NT2/D1 (cell line): ENCODE measurements at regions not wholly inside any gene's neighbourhood (a gene's known extent, or its start where the extent isn't known, plus 50 kb on each side); places are given as distances from the start of the nearest gene placed in this dataset.

ENCODE experiments used
- DNase-seq: peaks from one replicate; pipeline ENCODE4 v3.0.0-alpha.2; 2011; ENCODE audit warnings: low read depth, low spot score
- H3K27me3 ChIP-seq: 2 replicates; pipeline ENCODE4 v1.6.0; 2011; ENCODE audit warnings: mild to moderate bottlenecking; ENCODE audit not compliant: insufficient read length, insufficient read depth
- H3K36me3 ChIP-seq: 2 replicates; pipeline ENCODE4 v1.6.1; 2011; ENCODE audit warnings: mild to moderate bottlenecking, low read length, mixed read lengths; ENCODE audit not compliant: insufficient read depth, insufficient read length
- H3K4me1 ChIP-seq: 2 replicates; pipeline ENCODE4 v1.5.1; 2011; ENCODE audit not compliant: insufficient read depth, insufficient read length
- H3K4me3 ChIP-seq: 2 replicates; pipeline ENCODE4 v1.5.1; 2011; ENCODE audit warnings: low read depth; ENCODE audit not compliant: insufficient read length
- H3K9ac ChIP-seq: 2 replicates; pipeline ENCODE4 v1.6.0; 2011; ENCODE audit warnings: low read depth; ENCODE audit not compliant: insufficient read length
- H3K9me3 ChIP-seq: 2 replicates; pipeline ENCODE4 v1.5.1; 2011; ENCODE audit warnings: mild to moderate bottlenecking, low read length; ENCODE audit not compliant: insufficient read depth
- SUZ12 ChIP-seq: IDR thresholded peaks from 2 replicates; pipeline ENCODE4 v1.6.1; 2011; ENCODE audit not compliant: insufficient read length, insufficient read depth; ENCODE audit errors: extremely low read depth
- YY1 ChIP-seq: IDR thresholded peaks from 2 replicates; pipeline ENCODE4 v1.6.1; 2011; ENCODE audit not compliant: insufficient read length, insufficient read depth
- ZNF274 ChIP-seq: IDR thresholded peaks from 2 replicates; pipeline ENCODE4 v1.6.1; 2011; ENCODE audit warnings: mild to moderate bottlenecking, low read depth, low read length

- Histone ChIP-seq H3K4me3 (no peak overlapping the region), H3K9me3 (no peaks in the 10 kb centered on the region), H3K36me3 (no peaks in the 10 kb centered on the region), H3K9ac (no peak overlapping the region), H3K4me1 (peaks cover 5% of the 10 kb centered on the region), H3K27me3 (peaks cover 59% of the 10 kb centered on the region)
- TF ChIP-seq SUZ12 (no peak), YY1 (no peak), ZNF274 (no peak)
- no peak for DNase-seq
These were observed 205.7 kb downstream of the TTC8 start for GRCh38 chr14:89029961-89030694.

GRCh38 chr14:89030921-89031320, 206.5 kb downstream of the TTC8 start:
- Histone ChIP-seq H3K4me1 (peaks cover 5% of the 10 kb centered on the region), H3K4me3 (no peak overlapping the region), H3K27me3 (peaks cover 52% of the 10 kb centered on the region), H3K9ac (no peak overlapping the region), H3K36me3 (no peaks in the 10 kb centered on the region), H3K9me3 (no peaks in the 10 kb centered on the region)
- TF ChIP-seq ZNF274 = no peak
- no peak for TF ChIP-seq YY1
- TF ChIP-seq SUZ12 = no peak
- DNase-seq = no peak

DNA sequence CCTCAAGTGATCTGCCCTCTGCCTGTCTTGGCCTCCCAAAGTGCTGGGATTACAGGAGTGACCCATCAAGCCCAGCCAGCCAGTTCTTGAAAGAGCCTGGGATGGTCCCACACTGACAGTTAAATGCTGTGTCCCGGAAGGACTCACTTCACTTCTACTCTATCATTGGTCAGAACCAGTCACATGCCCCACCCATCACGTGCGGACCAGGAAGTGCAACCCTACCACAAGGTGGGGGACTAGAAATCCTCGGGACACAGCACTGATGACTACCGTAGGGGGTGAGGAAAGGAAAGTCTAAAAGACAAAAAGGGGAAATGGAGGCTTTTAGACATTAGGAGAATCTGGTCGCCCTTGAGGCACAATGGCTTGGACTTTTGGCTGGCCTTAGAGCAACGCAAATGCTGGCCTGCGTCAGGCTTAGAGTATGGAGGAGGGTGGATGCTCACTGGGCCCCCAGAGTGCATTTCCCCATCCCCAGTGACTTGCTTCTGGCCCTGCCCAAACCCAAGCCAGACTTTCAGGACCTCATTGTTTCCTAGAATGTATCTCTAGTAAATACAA, 207.7 kb downstream of the TTC8 start:
- H3K4me3 ChIP-seq = no peak overlapping the region
- DNase-seq = no peak
- H3K27me3 ChIP-seq = peaks cover 39% of the 10 kb centered on the region
- no peak for TF ChIP-seq SUZ12
- no peak for TF ChIP-seq YY1
- TF ChIP-seq ZNF274 = no peak
- H3K9ac ChIP-seq = no peak overlapping the region
- H3K4me1 ChIP-seq = peaks cover 5% of the 10 kb centered on the region
- H3K36me3 ChIP-seq = no peaks in the 10 kb centered on the region
- no peaks in the 10 kb centered on the region; the same call in 1 of the 2 replicates for H3K9me3 ChIP-seq

DNA sequence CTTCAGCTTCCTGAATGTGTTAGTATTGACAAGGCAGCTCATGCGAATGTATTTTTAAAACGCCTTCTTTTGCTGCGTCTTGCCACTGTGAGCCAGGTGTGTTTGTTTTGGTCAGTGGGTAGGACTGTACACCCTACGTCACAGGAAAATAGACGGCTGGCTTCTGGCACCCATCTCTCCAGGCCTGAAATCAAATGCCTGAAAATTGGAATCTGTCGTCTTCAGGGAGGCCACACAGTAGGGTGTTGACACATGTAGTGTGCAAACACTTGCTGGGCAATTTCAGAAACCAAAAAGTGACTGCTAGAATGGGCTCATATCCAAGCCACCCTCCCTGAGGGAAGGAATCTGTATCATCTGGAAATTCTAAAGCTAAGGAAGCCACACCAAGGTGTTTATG, 209.3 kb downstream of the TTC8 start:
- DNase-seq = no peak
- Histone ChIP-seq H3K4me1 (no peaks in the 10 kb centered on the region), H3K4me3 (no peak overlapping the region), H3K36me3 (no peaks in the 10 kb centered on the region), H3K9ac (no peak overlapping the region), H3K27me3 (peaks cover 24% of the 10 kb centered on the region), H3K9me3 (no peaks in the 10 kb centered on the region; the same call in 1 of the 2 replicates)
- TF ChIP-seq ZNF274 (no peak), YY1 (no peak), SUZ12 (no peak)

DNA sequence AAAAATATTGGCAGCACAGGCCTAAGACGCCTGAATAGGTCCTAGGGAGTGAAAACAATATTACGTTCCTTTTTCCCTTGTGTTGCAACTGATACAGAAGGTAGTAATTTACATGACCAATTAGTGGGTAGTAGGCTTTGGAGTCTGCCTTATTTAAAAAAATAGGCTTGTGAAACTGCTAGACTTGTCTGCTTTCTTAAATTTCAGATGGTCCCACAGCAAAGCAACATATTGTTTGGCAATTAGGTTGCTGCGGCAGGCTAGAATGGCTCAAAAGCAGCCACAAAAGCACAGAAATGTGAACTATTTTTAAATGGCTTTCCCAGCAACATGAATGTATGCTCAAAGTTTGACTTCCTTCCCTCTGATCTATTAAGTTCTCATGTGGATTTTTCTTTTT, 211.9 kb downstream of the TTC8 start:
- Histone ChIP-seq H3K4me3 (no peak overlapping the region), H3K36me3 (no peaks in the 10 kb centered on the region), H3K9me3 (no peaks in the 10 kb centered on the region; the same call in 1 of the 2 replicates), H3K4me1 (no peaks in the 10 kb centered on the region), H3K9ac (no peak overlapping the region), H3K27me3 (peaks cover 7% of the 10 kb centered on the region)
- no peak for TF ChIP-seq ZNF274
- TF ChIP-seq SUZ12 = no peak
- no peak for TF ChIP-seq YY1
- no peak for DNase-seq

- no peaks in the 10 kb centered on the region for H3K4me1 ChIP-seq
- no peak overlapping the region for H3K4me3 ChIP-seq
- no peak overlapping the region for H3K9ac ChIP-seq
- DNase-seq = no peak
- no peaks in the 10 kb centered on the region; the same call in 1 of the 2 replicates for H3K9me3 ChIP-seq
- H3K36me3 ChIP-seq = no peaks in the 10 kb centered on the region
- TF ChIP-seq YY1 = no peak
- no peak for TF ChIP-seq ZNF274
- TF ChIP-seq SUZ12 = no peak
- peaks cover 7% of the 10 kb centered on the region for H3K27me3 ChIP-seq
These were observed 212.6 kb downstream of the TTC8 start for GRCh38 chr14:89037065-89037464.

- H3K4me3 ChIP-seq = no peak overlapping the region
- peaks cover 7% of the 10 kb centered on the region for H3K27me3 ChIP-seq
- H3K4me1 ChIP-seq = no peaks in the 10 kb centered on the region
- no peak for TF ChIP-seq YY1
- no peak for TF ChIP-seq SUZ12
- TF ChIP-seq ZNF274 = no peak
- no peaks in the 10 kb centered on the region for H3K36me3 ChIP-seq
- H3K9ac ChIP-seq = peak overlapping the region; percentile 57
- DNase-seq = no peak
- H3K9me3 ChIP-seq = peaks cover 12% of the 10 kb centered on the region; the same call in 1 of the 2 replicates
These were observed 215.6 kb downstream of the TTC8 start for GRCh38 chr14:89040080-89040459.
